ENCODE measurements at regions not wholly inside any gene's neighbourhood (a gene's known extent, or its start where the extent isn't known, plus 50 kb on each side); places are given as distances from the start of the nearest gene placed in this dataset.
"Not testable (repeated sequence)": the region's sequence is repeated elsewhere in the genome, so short reads cannot be mapped to it uniquely, and the experiment has no call there.

- DNase-seq: no peak
These were observed 124.1 kb downstream of the ZNF365 start for GRCh38 chr10:62498271-62498670.

DNA sequence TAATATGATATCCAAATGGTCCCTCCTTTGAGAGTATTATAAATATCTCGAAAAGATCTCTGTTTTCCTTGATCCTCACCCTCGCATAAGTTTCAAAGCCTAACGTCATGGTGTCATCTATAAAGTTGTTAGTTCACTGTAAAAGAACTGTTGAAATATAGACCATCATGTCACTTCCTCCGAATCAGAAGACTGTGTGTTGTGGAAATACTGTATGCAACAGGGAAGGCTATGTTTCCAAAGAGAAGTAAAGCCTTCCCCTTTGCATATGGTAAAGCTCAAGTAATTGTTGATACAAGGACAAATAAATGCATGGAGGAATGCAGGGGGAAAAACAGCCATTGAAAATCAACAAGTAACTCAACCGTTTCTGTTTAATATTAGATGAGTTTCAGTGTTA is 125.9 kb downstream of the ZNF365 start:
- not testable (repeated sequence) for DNase-seq

DNA sequence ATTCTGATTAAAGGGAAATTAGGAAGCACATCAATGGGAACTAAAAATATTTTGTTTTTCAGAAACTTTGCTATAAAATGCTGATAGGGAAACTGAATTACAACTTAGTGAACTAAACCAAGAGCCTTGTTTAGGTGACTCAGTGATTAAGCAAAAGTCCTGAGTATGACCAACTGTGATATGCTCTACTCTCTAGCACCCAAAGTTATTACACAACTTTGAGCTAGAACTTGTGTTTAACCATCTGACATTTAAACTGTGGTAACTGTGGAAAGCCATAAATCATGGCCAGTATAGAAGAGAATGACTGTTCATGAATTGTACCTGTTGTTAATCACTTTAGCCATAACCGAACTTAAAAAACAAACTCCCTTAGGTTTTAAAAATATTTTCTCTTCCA is 127.4 kb downstream of the ZNF365 start:
- no peak for DNase-seq

DNA sequence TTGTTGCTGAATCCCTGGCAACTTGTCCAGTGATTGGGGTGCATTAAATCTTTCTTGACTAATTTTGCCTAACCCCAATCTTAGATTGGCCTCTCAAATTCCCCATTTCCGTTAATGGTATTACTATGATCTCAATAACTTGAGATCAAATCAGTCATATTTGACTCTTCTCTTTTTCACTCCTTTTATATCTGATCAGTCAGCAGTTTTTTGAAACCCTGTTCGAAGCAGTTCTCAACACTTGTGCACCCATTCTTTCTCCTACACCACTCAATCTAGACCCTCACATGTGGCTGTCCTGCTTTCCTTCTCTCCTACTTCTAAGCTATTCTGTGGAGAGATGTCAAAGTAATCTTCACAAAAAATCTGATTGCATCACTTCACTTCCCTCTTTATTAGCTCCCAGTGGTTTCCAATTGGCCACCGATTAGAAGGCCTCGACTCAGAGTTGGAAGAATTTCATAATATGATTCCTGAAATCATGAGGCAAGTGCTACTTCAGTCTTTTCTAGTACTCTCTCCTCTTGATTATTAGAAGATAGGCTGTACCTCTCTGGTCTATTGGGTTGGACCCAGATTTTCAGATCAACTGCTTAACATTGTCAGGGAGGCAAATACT is 128.9 kb downstream of the ZNF365 start:
- peak in 1 of 2 donors; percentile 2 for DNase-seq

- no peak for DNase-seq
These were observed 129.7 kb downstream of the ZNF365 start for GRCh38 chr10:62503872-62504271.

DNA sequence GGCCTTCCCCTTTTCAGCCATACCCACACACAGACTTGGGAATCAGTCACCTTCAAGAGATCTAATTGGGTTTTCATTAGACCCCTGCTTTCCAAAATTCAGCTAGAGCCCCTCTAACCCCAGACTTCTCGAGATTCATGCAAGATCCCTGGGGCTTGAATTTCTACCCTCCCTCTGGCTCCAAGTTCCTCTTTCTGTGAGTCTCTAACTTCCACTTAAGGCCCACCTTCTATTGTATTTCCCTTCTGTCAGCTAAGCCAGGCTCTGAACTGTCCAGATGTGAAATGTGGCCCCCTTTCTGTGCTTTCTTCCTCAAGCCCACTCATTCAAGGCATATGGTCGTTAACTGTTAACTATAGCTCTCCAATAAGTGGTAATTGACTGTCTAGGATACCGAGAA is 132.2 kb downstream of the ZNF365 start:
- no peak for DNase-seq

GRCh38 chr10:62511238-62511637 is 137.1 kb downstream of the ZNF365 start:
- no peak for DNase-seq

- no peak for DNase-seq
These were observed 137.5 kb downstream of the ZNF365 start for GRCh38 chr10:62511656-62512055.

DNA sequence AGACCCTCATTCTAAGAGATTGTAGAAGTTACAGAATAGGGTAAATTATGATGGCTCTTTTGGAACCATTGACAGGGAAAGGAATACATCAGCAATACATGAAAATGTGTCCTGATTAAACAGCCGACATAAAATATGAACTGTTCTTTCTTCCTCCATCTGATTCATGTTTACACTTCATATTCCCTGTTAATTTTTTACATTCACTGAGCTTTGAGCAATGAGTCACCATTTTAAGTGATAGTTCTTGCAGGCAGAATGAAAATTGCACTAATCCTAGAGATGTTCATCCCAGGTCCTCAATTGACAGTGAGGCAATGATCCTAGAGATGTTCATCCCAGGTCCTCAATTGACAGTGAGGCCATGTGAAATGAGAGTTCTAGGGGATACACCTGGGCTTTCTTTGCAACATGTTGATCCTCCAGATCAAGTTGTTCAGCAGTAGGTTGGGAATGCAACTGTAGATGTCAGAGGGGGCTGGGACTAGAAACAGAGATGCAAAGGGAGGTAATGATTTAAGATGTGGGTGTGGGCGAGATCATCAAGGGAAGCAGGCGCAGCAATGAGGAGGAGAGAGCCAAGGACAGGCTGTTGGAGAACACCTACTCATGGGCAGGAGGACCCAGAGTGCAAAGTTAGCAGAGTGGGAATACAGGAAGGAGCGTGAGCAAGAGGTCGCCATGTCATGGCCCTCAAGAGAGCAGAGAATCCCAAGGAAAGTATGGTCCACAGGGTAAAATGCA is 138.7 kb downstream of the ZNF365 start:
- DNase-seq: no peak

DNA sequence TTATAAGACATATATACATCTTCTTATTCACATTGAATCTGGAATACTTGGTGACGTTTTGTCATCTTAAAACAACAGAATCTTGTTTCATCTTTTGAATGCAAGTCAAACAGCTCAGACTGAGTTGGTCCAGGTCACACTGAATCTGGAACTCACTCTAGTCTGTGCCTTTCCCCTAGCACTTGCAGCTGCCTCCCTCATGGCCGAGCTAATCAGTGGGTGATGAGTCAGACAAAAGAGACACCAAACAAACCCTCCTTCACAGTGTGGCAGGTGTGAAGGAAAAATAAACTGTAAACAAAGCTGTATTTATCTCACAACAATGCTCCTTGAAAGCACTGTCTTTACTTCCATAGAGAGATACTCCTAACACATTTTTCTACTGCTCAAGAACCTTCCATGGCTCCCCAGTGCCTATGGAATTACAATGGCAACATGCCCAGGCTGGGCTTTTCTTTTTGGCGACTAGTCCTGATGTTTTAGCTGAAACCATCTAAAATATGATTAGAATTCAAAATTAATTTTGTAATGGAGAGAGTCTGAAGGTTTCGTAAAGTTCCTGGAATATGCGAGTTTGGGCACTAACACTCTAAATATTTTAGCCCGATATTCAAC is 140.0 kb downstream of the ZNF365 start:
- no peak for DNase-seq

DNA sequence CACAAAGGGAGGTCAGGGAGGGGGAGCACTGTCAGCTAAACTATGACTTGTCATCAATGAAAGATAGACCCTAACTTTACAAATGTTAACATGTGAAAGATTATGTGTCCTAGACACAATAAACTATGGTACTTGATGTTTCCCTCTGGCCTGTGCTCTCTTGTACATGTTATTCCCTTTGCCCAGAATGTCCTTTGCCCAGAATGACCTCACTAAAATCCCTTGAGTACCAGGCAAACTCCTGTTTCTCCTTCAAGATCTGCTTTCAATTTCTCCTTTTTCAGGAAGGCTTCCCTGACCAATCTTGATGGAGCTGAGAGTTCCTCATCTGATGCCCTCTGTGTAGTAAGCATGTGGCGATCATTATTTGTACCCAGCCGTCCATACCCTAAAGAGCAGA is 143.1 kb downstream of the ZNF365 start:
- no peak for DNase-seq

GRCh38 chr10:62527019-62527827 is 153.1 kb downstream of the ZNF365 start:
- DNase-seq: peak in 1 of 2 donors; percentile 35

GRCh38 chr10:62528441-62528840 is 154.3 kb downstream of the ZNF365 start:
- DNase-seq: peak in 1 of 2 donors; percentile 58

DNA sequence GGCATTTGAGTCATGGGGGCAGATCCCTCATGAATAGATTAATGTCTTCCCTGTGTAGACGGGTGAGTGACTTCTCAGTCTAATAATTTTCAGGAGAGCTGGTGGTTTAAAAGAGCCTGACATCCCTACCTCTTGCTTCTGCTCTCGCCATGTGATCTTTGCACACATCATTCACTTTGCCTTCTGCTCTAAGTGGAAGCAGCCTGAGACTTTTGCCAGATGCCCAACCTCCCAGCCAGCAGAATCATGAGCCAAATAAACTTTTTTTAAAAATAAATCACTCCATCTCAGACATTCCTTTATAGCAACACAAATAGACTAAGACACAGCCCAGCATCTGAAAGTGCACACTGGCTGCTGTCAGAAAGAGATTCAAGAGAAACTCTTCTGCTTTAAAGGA is 155.2 kb downstream of the ZNF365 start:
- no peak for DNase-seq

- no peak for DNase-seq
These were observed 159.9 kb downstream of the ZNF365 start for GRCh38 chr10:62534031-62534430.

DNA sequence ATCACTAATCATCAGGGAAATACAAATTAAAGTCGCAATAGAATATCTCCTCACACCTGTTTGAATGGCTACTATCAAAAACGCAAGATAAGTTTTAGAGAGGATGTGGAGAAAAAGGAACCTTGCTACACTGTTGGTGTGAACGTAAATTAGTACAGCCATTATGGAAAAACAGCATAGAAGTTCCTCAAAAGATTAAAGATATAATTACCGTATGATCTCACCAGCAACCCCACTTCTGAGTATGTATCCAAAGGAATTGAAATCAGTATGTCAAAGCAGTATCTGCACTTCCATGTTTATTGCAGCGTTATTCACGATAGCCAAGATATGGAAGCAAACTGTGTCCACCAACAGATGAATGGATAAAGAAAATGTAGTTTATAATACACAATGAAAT is 164.4 kb downstream of the ZNF365 start:
- DNase-seq: no peak

DNA sequence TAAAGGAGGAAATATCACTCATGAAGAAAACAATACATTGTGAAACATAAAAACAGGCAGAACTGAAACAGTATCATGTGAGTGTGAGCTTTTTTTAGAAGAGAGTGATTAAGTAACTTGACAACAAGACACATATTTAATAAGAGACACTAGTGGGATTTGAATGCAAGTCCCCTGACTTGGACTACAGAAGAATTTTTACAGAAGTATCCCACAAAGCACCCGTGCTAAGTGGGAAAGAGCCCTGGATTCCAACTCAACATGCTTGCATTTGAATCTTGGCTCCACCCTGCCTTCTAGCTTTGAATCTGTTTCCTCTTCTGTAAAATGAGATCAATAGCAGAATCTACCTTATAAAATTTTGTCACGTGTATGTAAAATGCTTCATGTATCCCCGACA is 166.2 kb downstream of the ZNF365 start:
- DNase-seq: no peak

GRCh38 chr10:62541811-62542210 is 167.6 kb downstream of the ZNF365 start:
- DNase-seq: peak; percentile 20 to 70

GRCh38 chr10:62543571-62544355 is 169.6 kb downstream of the ZNF365 start:
- no peak for DNase-seq

DNA sequence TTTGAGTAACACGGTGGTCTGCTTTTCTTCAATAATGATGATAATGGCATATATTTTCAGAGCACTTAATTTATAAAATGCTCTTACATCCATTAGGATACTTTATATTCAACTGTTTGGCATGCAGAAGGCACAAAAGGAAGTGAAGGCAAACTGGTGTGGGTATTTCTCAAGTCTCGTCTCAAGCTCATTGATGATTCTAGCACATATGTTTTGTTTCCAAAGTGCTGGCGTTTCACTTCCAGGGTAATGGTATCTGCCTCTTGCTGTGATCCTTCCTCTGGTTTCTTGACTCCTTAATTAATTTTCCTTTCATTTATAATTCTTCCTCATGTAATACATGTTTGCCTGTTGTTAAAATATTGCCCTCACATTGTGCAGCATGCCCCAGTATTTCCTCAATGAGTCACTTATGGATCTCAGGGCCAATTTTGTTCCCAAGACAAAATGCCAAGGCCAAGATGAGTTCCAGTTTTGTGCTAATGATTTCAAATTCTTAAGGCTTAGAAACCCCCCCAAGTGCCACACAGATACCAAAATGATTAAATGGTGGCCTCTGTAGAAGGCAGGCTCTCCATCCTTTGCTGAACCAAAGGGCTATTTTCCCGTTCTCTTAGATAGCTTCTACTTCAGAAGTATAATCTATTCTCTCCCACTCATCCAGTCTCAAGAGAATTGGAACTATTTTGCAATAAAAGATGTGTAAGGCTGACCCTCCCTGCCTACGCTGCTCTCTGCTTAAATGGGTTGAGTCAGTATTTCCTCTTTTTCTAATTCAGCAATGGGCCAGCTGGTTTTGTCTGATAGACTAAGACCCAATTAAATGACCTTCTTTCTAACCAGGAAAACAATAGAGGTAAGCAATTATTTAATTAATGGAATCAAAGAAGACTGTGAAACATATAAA is 171.2 kb downstream of the ZNF365 start:
- DNase-seq: peak in 1 of 2 donors; percentile 22

- DNase-seq: no peak
These were observed 174.5 kb downstream of the ZNF365 start for GRCh38 chr10:62548686-62549085.
